Activated CD4-positive, alpha-beta T cell treated with anti-CD3 and anti-CD28 coated beads, Interleukin-2, Interleukin-4, amounts not matched to agents 100 ng/mL and 50 ng/mL, durations not matched to agents 16 hours and 8 hours (primary cell): ENCODE measurements at regions not wholly inside any gene's neighbourhood (a gene's known extent, or its start where the extent isn't known, plus 50 kb on each side); places are given as distances from the start of the nearest gene placed in this dataset.
"Not testable (repeated sequence)": the region's sequence is repeated elsewhere in the genome, so short reads cannot be mapped to it uniquely, and the experiment has no call there.

Experiments used
- DNase-seq: peaks from one replicate; pipeline ENCODE4 v3.0.0-alpha.2; 2020; ENCODE audit warnings: low spot score

- no peak for DNase-seq
Observed at GRCh38 chr6:72457738-72458137, 164.1 kb upstream of the KCNQ5 start.

- no peak for DNase-seq
Observed at GRCh38 chr6:72458521-72458920, 163.3 kb upstream of the KCNQ5 start.

- DNase-seq = no peak
Observed at GRCh38 chr6:72461144-72461543, 160.7 kb upstream of the KCNQ5 start.

- DNase-seq = no peak
Observed at GRCh38 chr6:72464246-72464645, 157.6 kb upstream of the KCNQ5 start.

- DNase-seq = no peak
Observed at GRCh38 chr6:72464791-72465691, 156.8 kb upstream of the KCNQ5 start.

- DNase-seq = no peak
Observed at GRCh38 chr6:72466471-72466870, 155.4 kb upstream of the KCNQ5 start.

GRCh38 chr6:72466971-72467566 is 154.8 kb upstream of the KCNQ5 start:
- DNase-seq = no peak

- DNase-seq = not testable (repeated sequence)
Observed at GRCh38 chr6:72469406-72469983, 152.4 kb upstream of the KCNQ5 start.

GRCh38 chr6:72476051-72476450 is 145.8 kb upstream of the KCNQ5 start:
- DNase-seq = no peak

- no peak for DNase-seq
Observed at GRCh38 chr6:72476646-72477045, 145.2 kb upstream of the KCNQ5 start.

- DNase-seq = no peak
Observed at GRCh38 chr6:72495441-72495840, 126.4 kb upstream of the KCNQ5 start.

- DNase-seq = no peak
Observed at GRCh38 chr6:72497186-72497585, 124.7 kb upstream of the KCNQ5 start.

- DNase-seq = no peak
Observed at GRCh38 chr6:72500669-72501068, 121.2 kb upstream of the KCNQ5 start.

- DNase-seq = no peak
Observed at GRCh38 chr6:72504406-72504805, 117.5 kb upstream of the KCNQ5 start.

GRCh38 chr6:72505446-72505845 is 116.4 kb upstream of the KCNQ5 start:
- no peak for DNase-seq

- no peak for DNase-seq
Observed at GRCh38 chr6:72519871-72520270, 102.0 kb upstream of the KCNQ5 start.

- DNase-seq = no peak
Observed at GRCh38 chr6:72521684-72522083, 100.2 kb upstream of the KCNQ5 start.

- peak; percentile 10 for DNase-seq
Observed at GRCh38 chr6:72522735-72523141, 99.1 kb upstream of the KCNQ5 start.

GRCh38 chr6:72524011-72524645 is 97.7 kb upstream of the KCNQ5 start:
- no peak for DNase-seq

GRCh38 chr6:72525821-72526510 is 95.9 kb upstream of the KCNQ5 start:
- no peak for DNase-seq

GRCh38 chr6:72530152-72530551 is 91.7 kb upstream of the KCNQ5 start:
- DNase-seq = no peak

GRCh38 chr6:72530750-72531149 is 91.1 kb upstream of the KCNQ5 start:
- no peak for DNase-seq
